Hypothalamus (tissue), 51 donors: ENCODE measurements at regions not wholly inside any gene's neighbourhood (a gene's known extent, or its start where the extent isn't known, plus 50 kb on each side); places are given as distances from the start of the nearest gene placed in this dataset.
"Not testable (repeated sequence)": the region's sequence is repeated elsewhere in the genome, so short reads cannot be mapped to it uniquely, and the experiment has no call there.

Experiments used
- DNase-seq, 51 donors: peaks; one replicate each; lab custom pipeline; 2025; lab: John Stamatoyannopoulos, UW

DNA sequence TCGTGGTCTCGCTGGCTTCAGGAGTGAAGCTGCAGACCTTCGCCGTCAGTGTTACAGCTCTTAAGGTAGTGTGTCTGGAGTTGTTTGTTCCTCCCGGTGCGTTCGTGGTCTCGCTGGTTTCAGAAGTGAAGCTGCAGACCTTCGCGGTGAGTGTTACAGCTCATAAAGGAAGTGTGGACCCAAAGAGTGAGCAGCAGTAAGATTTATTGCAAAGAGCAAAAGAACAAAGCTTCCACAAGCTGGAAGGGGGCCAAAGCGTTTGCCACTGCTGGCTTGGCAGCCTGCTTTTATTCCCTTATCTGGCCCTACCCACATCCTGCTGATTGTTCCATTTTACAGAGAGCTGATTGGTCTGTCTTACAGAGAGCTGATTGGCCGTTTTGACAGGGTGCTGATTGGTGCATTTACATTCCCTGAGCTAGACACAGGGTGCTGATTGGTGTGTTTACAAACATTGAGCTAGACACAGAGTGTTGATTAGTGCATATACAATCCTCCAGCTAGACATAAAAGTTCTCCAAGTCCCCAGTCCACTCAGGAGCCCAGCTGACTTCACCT is 1256.0 kb downstream of the STIM2 start:
- DNase-seq, result not testable (repeated sequence)

DNA sequence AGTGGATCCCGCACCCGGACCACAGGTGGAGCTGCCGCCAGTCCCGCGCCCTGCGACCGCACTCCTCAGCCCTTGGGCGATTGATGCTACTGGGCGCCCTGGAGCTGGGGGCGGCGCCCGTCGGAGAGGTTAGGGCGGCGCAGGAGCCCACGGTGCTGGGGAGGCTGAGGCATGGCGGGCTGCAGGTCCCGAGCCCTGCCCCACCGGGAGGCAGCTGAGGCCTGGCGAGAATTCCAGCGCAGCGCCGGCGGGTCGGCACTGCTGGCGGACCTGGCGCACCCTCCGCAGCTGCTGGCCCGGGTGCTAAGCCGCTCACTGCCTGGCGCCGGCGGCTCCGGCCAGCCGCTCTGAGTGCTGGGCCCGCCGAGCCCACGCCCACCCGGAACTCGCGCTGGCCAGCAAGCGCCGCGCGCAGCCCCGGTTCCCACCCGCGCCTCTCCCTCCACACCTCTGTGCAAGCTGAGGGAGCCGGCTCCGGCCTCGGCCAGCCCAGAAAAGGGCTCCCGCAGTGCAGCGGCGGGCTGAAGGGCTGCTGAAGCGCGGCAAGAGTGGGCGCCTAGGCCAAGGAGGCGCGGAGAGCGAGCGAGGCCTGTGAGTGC is 1256.5 kb downstream of the STIM2 start:
- no peak for DNase-seq

DNA sequence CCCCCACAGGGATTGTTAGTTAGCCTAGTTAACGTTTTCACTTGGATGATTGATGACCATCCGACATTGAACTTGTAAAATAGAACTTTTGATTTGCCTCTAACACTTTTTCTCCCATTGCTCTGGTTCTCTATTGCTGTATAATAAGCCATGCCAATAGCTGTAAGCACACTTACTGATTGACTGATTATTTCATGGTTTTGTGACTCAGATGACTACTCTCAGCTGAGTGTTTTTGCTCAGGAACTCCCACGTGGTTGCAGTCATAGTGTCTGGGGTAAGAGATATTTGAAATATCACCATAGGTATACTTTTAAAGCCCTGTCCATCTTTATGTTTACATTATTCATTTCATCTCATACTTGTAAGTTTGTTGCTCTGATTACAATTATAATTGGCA is 1285.5 kb downstream of the STIM2 start:
- DNase-seq, result no peak

DNA sequence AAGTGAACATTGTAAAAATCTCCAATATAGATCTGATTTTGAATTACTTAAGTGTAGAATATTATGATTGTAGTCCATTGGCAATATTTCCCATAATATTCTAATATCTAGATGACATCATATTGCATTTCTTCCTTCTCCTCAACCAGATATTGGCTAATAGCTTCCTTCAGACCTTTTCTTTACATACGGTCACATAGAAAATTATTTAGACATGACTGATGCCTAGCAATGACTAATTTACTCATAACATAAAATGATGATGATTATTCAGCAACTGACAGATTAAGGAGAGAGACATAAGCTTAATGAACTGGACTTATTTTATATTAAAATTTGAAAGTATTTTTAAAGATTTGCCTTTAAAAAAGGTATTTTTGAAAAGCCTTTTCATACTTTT is 1287.6 kb downstream of the STIM2 start:
- DNase-seq, result no peak

DNA sequence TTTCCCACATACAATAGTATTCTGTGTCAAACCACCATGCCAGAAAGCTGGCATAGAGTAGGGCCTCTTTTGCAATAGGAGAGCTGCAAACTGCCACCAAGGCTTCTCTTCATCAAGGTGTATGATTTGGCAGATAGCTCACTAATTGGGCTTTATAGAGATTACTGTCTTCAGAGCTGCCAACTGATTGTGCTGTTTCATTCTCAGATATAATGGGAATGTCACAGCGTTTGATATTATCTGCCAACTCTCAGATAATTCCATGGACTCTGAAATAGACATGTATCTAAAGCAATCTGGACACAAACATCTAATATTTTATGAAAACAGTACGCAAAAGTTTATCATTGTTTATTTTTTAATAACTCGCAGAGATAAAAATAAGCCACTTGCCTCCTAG is 1289.1 kb downstream of the STIM2 start:
- DNase-seq, result no peak

DNA sequence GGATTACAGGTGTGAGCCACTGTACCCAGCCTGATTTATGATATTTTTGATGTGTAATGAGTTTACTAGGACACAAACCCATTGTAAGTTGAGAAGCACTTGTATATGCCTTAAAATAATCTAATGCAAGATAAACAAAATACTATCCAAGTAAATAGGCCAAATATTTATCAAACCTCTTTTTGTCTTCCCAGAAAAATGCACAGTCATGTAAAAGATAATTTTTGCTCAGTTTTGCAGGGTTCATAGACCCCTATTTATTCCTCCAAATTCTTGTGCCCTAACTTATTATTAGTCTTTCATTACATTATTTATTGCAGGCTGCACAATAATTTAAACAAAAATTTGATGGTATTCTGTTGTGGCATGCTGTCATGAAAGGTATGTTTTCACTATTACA is 1290.7 kb downstream of the STIM2 start:
- no peak for DNase-seq

DNA sequence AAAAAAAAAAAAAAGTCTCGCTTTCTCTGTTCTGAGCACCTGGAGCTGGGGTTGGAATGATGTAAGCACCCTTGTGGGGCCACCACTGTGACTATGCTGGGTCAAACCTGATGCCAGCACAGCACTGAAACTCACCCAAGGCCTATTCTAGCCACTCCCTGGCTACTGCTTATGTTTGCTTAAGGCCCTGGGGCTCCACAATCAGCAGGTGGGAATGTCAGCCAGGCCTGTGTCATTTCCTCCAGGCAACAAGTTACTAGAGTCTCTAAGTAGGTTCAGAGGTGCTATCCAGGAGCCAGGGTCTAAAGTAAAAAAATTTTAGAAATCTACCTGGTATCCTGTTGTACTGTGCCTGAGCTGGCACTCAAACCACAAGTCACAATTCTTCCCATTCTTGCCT is 1306.8 kb downstream of the STIM2 start:
- no peak for DNase-seq

DNA sequence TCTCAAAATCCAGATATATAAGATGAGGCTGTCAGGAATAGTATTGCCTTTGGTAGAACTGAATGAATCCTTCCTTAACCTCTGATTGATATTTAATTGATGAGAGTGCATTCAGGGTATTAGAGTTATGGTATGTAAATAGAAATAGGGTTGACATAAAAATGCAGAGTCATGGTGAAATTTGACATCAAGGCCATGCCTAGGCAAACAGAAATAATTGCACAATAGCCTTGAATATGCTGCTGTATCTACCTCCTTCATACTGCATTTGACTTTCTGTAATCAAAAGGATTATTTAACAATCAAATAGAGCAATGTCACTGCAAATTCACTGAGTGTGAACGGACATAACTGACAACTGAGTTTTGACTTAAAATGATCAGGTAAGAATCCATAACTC is 1316.3 kb downstream of the STIM2 start:
- no peak for DNase-seq

DNA sequence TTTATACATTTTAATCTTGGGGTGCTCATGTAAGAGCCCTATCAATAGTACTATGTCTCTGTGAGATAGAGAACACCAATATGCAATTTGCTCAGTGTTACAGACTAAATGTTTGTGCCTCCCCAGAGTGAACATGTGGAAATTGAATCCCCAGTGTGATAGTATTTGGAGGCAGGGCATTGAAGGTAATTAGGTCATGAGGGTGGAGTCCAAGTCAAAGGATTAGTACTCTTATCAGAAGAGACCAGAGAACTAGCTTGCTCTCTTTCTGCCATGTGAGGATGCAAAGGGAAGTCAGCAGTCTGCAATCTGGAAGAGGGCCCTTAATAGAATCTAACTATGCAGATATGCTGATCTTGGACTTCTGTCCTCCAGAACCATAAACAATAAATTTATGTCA is 1317.0 kb downstream of the STIM2 start:
- DNase-seq, result no peak

DNA sequence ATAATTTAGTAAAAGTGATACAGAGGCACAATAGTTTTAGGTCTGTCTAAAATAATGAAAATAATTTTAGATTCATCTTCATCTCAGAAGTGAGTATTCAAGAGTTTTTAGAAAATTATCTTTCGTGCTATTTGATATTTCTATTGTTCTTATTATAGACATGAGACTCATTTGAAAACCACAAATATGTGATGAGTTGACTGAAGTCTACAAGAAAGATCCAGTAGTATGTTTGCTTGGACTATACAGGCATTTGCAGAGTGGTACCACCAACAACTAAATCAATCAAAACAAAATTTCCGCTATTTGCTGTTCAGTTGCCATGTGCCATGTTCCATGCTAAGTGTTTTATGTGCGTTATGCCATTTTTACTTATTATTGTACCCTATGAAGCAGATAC is 1318.5 kb downstream of the STIM2 start:
- no peak for DNase-seq

DNA sequence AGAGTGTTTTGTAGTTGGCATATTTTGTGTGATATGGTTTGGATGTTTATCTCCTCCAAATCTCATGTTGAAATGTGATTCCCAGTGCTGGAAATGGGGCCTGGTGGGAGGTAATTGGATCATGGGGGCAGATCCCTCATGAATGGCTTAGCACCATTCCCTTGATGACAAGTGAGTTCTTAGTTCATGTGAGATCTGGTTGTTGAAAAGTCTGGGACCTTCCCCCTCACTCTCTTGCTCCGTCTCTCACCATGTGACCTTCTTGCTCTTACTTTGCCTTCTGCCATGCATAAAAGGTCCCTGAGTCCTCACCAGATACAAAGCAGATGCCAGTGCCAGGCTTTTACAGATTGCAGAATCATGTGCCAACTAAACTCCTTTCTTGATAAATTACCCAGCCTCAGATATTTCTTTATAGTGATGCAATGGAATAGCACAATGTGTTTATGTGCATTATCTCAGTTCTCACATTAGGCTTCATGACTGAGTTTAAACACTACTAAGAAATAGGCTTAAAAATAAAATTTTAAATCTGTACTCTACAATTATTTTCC is 1348.8 kb downstream of the STIM2 start:
- DNase-seq, result no peak

DNA sequence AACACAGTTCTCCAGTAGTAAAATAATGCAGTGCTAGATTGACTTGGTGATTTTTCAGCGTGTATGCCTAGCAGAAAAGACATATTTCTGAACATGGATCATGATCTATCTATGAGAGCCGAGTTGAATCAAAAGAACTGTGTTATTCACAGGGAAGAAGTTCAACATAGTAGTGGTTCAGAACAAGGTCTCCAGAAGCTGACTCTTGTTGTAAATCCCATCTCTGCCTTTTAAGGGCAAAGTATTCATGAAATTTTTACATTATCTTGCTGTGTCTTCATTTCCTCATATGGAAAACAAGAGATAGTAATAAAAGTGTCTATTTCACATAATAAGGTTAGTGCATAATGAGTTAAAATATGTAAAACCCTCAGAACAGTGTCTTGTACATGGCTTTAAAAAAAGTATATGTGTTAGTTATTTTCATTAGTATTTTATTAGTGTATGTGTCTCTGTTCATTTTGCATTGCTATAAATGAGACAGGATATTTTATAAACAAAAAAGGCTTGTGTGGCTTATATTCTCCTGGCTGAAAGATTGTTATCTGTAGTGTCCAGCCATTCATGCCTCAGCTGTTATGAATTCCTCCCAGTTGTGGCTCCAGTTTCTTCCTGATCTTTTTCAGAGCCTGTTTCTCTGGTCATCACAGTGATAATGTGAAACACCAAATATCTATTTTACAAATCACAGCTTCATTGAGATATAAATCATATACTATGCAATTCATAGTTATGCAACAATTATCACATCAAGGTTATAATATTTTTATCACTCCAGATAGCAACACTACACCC is 1351.2 kb downstream of the STIM2 start:
- DNase-seq, result no peak

DNA sequence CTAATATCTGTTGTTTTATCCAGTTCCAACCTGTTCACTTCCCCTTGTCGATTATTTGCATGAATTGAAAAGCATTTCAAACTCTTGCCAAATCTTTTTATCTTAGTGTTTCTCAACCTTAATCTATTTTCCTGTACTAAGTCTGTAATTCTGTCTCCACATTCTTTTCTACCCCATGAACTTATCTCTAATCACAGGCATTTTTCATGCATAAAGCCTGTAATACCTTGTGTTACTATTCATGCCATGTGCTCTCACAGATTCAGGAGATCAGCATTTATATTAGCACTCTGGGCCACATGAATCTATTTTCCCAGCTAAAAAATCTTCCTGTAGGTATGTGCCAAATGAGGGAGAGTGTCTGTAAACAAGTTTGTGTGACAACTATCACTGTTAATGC is 1360.9 kb downstream of the STIM2 start:
- DNase-seq, result no peak

DNA sequence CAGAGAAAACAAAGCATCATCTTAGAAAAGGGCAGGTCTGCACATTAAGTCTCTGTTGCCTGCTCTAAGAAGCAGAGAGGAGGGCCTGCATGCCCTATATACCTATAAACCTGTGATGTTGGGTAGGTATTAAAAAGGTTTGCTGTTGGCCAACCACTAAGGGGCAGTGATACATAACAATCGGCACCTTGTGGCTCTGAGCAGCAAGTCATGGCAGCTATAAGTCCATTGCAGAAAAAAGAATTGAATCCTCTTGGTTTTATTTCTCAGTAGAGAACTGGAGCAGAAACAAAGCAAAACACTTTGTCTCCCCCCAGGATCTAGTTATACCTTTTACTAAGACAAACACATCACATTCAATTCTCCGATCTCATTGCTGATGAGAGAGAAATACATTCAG is 1364.4 kb downstream of the STIM2 start:
- DNase-seq, result peak in 17 of 51 donors; percentile 1 to 56 (median 15)

DNA sequence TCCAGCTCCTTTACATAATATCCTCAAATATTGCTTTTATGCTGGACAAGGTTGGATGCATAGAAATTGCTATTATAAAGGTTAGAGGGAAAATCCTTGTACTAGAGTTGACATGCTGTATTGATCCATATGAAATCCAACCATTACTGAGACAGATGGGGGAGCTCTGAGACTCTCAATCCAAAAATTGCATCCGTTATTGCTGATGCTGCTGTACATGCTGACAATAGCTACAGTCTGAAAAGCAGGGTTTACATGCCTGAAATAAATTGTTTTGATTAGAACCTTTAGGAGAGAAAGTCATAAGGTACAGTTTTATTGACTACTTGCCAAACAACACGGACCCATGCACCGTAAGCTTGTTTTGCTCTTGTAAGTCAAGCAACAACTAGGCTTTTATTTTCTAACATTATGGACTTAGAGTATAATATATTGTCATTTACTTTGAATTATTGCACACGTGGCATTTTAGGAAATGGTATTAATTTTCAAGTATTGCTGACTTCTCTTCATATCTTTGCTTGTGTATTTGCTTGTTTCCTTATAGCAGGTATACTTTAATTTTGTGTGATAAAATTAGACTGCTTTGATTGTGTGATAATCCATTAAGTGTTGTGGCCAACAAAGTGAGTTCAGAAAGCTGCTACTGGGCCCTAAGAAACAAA is 1365.2 kb downstream of the STIM2 start:
- DNase-seq, result peak in 11 of 51 donors; percentile 0 to 72 (median 11)

DNA sequence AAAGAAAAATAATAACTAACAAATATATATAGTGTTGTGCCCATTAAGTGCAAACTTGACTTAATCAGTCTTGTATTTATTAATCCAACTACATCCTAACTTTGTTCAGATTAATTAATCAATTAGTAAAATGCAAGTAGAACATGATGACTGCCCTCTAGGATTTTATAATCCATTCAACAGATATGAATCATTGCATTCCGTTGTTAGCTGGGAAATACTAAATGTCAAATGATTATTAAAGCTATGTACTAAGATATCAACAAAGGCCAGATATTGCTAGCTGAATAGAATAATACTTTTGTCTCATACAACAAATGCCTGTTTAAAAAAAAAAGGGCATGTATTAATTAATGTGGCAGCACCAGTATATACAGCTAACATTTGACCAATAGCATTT is 1366.3 kb downstream of the STIM2 start:
- DNase-seq, result no peak

DNA sequence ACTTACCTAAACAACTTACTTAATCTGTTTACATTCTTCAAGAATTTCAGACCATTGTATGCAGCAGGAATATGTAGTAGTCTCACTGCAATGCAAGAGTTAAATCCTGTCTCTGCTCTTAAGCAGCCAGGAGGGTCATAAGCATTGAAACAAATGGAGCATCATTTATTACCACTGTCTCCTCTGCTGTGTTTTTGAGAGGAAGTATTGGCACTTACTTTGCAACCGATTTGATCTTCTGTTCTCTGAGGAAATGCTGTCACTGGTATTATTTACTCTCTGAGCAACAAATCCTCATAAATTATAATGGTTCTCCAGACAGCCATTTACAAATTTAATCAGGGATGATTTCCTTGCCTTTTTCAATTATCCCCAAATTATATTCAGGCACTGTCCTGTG is 1367.1 kb downstream of the STIM2 start:
- DNase-seq, result no peak

DNA sequence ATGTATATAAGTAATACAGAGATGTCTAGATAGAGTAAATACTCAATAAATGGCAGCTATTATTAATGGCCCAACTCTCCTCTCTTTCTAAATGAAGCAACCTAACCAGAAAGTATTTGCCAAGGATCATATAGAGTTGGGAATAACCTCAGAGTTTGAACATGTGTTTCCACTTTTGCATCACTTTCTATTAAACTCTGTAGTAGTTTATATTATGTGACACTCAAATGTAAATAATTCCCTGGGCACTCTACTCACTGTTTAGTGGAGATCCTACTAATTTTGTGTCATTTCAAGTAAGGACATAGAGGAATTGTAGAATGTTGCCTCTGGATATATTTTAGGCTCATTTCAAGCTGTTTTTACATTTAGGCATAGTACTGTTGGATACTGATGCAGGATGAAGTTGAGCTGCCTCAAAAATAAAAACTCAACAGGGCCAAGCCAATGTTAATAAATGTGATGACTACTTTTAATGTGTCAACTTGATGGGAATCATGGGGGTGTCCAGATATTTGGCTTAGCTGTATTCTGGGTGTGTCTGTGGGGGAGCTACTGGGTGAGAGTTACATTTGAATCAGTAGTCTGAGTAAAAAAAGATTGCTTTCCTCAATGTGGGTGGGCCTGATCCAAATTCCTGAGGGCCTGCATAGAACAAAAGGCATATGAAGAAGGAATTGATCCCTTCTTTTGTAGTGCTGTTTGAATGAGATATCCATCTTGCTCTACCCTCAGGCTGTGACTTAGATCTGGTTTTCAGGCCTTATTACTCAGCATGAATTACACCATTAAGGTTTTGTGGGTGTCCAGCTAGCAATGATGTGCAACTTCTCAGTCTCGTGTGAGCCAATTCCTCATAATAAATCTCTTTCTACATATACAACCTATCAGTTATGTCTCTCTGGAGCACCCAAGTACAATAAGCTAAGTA is 1368.2 kb downstream of the STIM2 start:
- DNase-seq, result no peak

DNA sequence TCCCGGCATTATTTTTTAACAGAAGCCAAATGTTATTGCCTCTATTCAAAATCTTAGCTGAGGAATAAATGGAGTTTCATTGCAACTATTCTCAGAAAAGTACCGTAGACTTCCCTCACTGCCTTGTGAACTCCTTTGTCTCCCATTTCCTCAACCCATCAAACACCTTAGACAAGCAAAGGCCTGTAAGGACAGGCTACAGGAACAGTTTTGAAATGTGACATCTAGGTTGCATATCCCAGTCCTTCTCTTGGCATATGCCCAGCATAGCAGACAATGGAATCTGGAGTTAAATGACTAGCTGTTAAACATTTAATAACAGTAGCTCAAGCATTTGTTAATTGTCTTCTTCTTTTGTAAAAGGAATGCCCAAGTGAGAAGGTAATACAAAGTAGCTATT is 1371.7 kb downstream of the STIM2 start:
- DNase-seq, result no peak

DNA sequence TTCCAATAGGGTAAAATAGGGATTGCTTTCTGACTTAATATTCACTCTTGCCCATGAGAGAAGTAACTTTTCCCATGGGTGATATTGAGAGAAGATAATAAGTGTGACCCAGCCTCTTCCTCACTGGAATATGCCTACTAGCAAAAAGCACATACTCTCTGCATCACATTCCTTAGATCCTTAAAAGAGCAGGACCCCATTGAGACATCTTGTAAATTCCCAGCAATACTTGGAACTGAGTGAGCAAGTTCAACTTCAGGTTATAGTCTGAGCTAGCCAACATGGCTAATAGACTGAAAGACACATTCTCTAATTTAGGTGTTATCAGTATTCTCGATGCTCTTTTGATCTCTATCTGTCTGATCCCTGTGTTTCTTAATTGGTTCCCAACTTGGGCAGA is 1372.3 kb downstream of the STIM2 start:
- DNase-seq, result no peak
